ENCODE measurements at regions not wholly inside any gene's neighbourhood (a gene's known extent, or its start where the extent isn't known, plus 50 kb on each side); places are given as distances from the start of the nearest gene placed in this dataset.

- no peaks in the 10 kb centered on the region for H3K36me3 ChIP-seq (replicated peaks in 1 of 2; ENCODE audit: insufficient read depth in 1 of 2, low read depth in 2 of 2)
- intact Hi-C loops (cut with DNase I) = no loop called here
- TF ChIP-seq CTCF (IDR thresholded peaks at IDR 0.05) = no peak
- TF ChIP-seq POLR2A (IDR thresholded peaks at IDR 0.05) = no peak
- no peaks in the 10 kb centered on the region for H3K9me3 ChIP-seq
- H3K4me3 ChIP-seq = no peak overlapping the region
- 42 to 46% methylated on average over 2 of the region's 2 CpGs for WGBS, 2 donors
- no peaks in the 10 kb centered on the region for H3K4me1 ChIP-seq
- ATAC-seq (no peak), DNase-seq (no peak)
- H3K27ac ChIP-seq = no peak overlapping the region
- H3K27me3 ChIP-seq = no peaks in the 10 kb centered on the region
Measured at GRCh38 chr2:18490901-18491300, 69.6 kb downstream of the RDH14 start.

GRCh38 chr2:18487106-18487913, 73.1 kb downstream of the RDH14 start:
- peak overlapping the region in 2 of 4 donors; percentile 32 to 35 for H3K27ac ChIP-seq
- no peaks in the 10 kb centered on the region for H3K36me3 ChIP-seq (replicated peaks in 1 of 2; ENCODE audit: insufficient read depth in 1 of 2, low read depth in 2 of 2)
- intact Hi-C loops (cut with DNase I) = no loop called here
- no peaks in the 10 kb centered on the region for H3K27me3 ChIP-seq
- 53 to 78% methylated on average over 2 of the region's 2 CpGs for WGBS, 2 donors
- no peak for DNase-seq
- H3K9me3 ChIP-seq = no peaks in the 10 kb centered on the region
- H3K4me1 ChIP-seq = no peaks in the 10 kb centered on the region
- no peak overlapping the region for H3K4me3 ChIP-seq
- peak; percentile 56 for ATAC-seq
- TF ChIP-seq POLR2A (IDR thresholded peaks at IDR 0.05) = no peak
- no peak for TF ChIP-seq CTCF (IDR thresholded peaks at IDR 0.05)

- no peak for ATAC-seq
- Histone ChIP-seq H3K36me3 (replicated peaks in 1 of 2; ENCODE audit: insufficient read depth in 1 of 2, low read depth in 2 of 2) (no peaks in the 10 kb centered on the region), H3K4me3 (no peak overlapping the region), H3K4me1 (no peaks in the 10 kb centered on the region), H3K9me3 (no peaks in the 10 kb centered on the region), H3K27me3 (no peaks in the 10 kb centered on the region), H3K27ac (no peak overlapping the region)
- no peak for DNase-seq
- no peak for TF ChIP-seq POLR2A (IDR thresholded peaks at IDR 0.05)
- TF ChIP-seq CTCF (IDR thresholded peaks at IDR 0.05) = no peak
- intact Hi-C loops (cut with DNase I) = no loop called here
Measured at GRCh38 chr2:18484625-18485024, 75.8 kb downstream of the RDH14 start.

GRCh38 chr2:18483896-18484295, 76.6 kb downstream of the RDH14 start:
- no peak for TF ChIP-seq POLR2A (IDR thresholded peaks at IDR 0.05)
- TF ChIP-seq CTCF (IDR thresholded peaks at IDR 0.05) = no peak
- Histone ChIP-seq H3K27ac (no peak overlapping the region), H3K27me3 (no peaks in the 10 kb centered on the region), H3K9me3 (no peaks in the 10 kb centered on the region), H3K4me3 (no peak overlapping the region), H3K4me1 (no peaks in the 10 kb centered on the region), H3K36me3 (replicated peaks in 1 of 2; ENCODE audit: insufficient read depth in 1 of 2, low read depth in 2 of 2) (no peaks in the 10 kb centered on the region)
- ATAC-seq (no peak), DNase-seq (no peak)
- WGBS, 2 donors = 79 to 82% methylated on average over 3 of the region's 3 CpGs
- intact Hi-C loops (cut with DNase I) = no loop called here

GRCh38 chr2:18482666-18483065, 77.8 kb downstream of the RDH14 start:
- no peak for DNase-seq
- TF ChIP-seq CTCF (IDR thresholded peaks at IDR 0.05) (no peak), POLR2A (IDR thresholded peaks at IDR 0.05) (no peak)
- Histone ChIP-seq H3K9me3 (no peaks in the 10 kb centered on the region), H3K4me1 (no peaks in the 10 kb centered on the region), H3K27me3 (no peaks in the 10 kb centered on the region), H3K36me3 (replicated peaks in 1 of 2; ENCODE audit: insufficient read depth in 1 of 2, low read depth in 2 of 2) (no peaks in the 10 kb centered on the region), H3K27ac (no peak overlapping the region), H3K4me3 (no peak overlapping the region)
- intact Hi-C loops (cut with DNase I) = no loop called here
- no peak for ATAC-seq
